ENCODE measurements at regions not wholly inside any gene's neighbourhood (a gene's known extent, or its start where the extent isn't known, plus 50 kb on each side); places are given as distances from the start of the nearest gene placed in this dataset.

DNA sequence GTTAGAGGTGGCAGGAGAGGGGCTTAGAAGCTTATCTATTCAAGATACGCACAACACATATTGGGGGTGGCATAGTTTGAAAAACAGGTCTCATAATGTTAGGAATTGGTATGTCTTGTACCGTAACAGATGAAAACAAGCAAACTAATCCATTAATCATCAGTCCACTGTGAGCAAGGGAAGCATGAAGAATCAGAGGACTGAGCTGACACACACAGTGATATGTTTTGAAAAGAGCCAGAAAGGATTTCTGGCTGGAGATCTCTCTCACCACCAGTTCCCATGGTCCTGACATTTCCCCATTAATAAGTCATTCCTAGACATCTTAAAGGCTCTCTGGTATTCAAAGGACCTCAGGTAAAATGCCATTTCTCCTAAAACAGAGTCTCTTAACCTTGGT is 158.8 kb upstream of the PHACTR1 start:
- no peak for TF ChIP-seq CTCF (conservative IDR thresholded peaks at IDR 0.05; ENCODE audit: low read length)
- no peak for TF ChIP-seq EZH2phosphoT487 (IDR thresholded peaks at IDR 0.05; ENCODE audit: borderline replicate concordance, low read depth, low read length)

Measured in OCI-LY7 (cell line).